GM19397 (cell line): ENCODE measurements at regions not wholly inside any gene's neighbourhood (a gene's known extent, or its start where the extent isn't known, plus 50 kb on each side); places are given as distances from the start of the nearest gene placed in this dataset.
"Not testable (repeated sequence)": the region's sequence is repeated elsewhere in the genome, so short reads cannot be mapped to it uniquely, and the experiment has no call there.

Experiments
- ATAC-seq: cut with Tn5 transposase; IDR thresholded peaks from one replicate; pipeline ENCODE4 v1.9.1; 2021; ENCODE audit warnings: mild to moderate bottlenecking, moderate library complexity; ENCODE audit not compliant: unreplicated experiment

DNA sequence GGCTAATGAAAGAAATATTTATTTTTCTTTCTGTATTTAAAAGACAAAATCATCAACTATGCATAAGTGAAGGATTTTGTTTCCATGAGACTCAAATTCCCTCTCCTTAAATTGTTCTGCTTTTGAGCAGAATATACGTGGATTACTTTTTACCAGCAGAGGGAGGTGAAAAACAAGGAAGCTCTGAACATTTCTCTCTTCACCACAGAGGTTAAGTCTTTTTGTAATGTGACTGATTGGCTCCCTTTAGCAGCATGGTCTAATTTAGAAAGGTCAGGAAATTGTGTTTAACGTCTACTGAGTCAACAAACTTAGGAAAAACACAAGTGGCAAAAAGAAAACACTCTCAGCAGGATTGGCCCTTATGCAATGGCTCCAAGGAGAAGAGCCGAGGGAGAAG is 55.1 kb upstream of the F9 start:
- no peak for ATAC-seq

GRCh38 chrX:139461945-139462344 is 68.6 kb upstream of the F9 start:
- not testable (repeated sequence) for ATAC-seq

DNA sequence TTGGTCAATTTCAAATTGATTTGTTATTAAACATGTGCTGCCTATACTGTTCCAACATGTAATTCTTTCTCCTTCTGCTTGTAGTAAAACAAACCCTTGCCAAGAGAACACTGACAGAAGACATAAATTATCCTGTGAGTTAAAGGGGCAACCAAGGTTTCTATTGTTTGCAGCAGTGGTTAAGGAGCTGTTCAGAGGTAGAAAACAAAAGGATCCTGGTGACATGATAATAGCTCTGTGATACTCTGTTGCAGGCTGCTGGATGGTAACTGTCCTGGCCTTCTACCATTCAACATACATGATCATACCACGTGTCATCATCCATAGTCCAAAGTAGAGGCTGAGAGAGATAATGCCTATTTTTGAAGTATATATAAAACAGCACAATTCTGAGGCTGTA is 75.8 kb upstream of the F9 start:
- ATAC-seq: no peak

GRCh38 chrX:139448996-139449395 is 81.5 kb upstream of the F9 start:
- no peak for ATAC-seq

- no peak for ATAC-seq
Observed at GRCh38 chrX:139446832-139447231, 83.7 kb upstream of the F9 start.

GRCh38 chrX:139429913-139430312 is 100.6 kb upstream of the F9 start:
- no peak for ATAC-seq

DNA sequence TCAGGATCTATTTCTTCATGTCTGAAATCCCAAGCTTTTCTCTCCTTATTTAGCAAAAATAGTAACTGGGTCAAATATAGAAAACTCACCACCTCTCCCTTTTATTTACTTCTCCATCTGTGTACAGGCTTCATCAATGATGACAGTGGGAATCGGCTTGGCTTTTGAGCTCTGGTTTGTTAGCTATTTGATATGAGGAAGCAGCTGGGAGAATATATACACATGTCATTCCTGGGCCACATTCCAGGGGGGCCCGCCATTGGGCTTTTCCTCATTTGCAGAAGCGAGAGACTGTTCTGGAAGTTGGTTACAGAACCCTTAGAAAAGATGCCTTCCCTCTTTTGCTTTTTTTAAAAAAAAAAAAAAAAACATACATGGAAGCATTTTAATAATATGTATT is 107.4 kb upstream of the F9 start:
- no peak for ATAC-seq

- not testable (repeated sequence) for ATAC-seq
Observed at GRCh38 chrX:139398258-139398657, 132.3 kb upstream of the F9 start.

DNA sequence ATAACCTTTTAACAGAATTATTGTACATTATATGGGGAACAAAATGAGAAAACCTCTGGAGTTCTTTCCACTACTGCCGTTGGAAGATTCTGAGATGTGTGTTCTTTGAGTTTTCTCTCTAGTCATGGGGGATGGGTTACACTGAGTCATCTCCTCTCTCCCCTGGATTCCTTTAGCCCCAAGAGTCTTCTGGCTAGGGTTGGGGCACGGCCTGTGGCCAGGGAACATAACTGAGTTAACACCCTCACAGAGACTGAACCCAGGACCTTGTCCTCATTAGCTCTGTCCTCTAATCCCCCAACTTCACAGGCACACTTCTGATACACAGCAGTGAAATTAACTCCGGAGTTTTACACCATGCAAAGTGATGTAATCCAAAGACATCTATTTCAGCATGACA is 142.3 kb upstream of the F9 start:
- no peak for ATAC-seq

GRCh38 chrX:139382529-139382928 is 148.0 kb upstream of the F9 start:
- no peak for ATAC-seq

GRCh38 chrX:139376547-139376946 is 154.0 kb upstream of the F9 start:
- ATAC-seq: not testable (repeated sequence)

DNA sequence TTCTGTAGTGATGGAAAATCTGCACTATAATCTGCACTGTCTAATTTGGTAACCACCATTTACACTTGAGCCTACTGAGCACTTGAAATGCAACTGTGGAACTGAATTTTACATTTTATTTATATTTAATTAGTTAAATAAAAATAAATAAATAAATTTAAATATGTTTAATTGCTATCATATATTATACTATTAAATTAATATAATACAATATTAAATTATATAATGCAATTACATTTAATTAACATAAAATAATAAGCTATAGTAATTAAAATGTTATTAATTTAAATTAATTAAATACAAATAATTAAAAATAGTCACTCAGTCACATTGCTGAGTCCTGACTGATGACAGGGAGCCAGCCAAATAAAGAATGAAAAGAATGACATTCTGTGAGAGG is 170.2 kb upstream of the F9 start:
- no peak for ATAC-seq

DNA sequence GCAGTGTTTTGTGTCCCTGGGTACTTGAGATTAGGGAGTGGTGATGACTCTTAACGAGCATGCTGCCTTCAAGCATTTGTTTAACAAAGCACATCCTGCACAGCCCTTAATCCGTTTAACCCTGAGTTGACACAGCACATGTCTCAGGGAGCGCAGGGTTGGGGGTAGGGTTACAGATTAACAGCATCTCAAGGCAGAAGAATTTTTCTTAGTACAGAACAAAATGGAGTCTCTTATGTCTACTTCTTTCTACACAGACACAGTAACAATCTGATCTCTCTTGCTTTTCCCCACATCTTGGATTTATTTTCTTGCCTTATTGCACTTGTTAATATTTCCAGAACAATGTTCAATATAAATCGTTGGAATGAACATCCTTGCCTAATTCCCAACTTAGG is 187.9 kb upstream of the F9 start:
- not testable (repeated sequence) for ATAC-seq

- ATAC-seq: not testable (repeated sequence)
Observed at GRCh38 chrX:139341855-139342593, 188.5 kb upstream of the F9 start.

- ATAC-seq: no peak
Observed at GRCh38 chrX:139332441-139332840, 198.1 kb upstream of the F9 start.

DNA sequence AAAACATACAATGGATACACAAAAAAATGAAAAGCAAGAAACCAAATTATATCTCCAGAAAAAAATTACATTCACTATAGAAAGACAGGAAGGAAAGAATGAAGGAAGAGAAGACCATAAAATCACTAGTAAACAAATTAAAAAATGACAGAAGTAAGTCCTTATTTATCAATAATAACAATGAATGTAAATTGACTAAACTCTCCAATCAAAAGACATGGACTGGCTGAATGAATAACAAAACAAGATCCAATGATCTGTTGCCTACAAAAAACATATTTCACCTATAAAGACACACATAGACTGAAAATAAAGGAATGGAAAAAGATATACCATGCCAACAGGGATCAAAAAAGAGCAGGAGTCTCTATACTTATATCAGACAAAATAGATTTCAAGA is 203.2 kb upstream of the F9 start:
- ATAC-seq: no peak

GRCh38 chrX:139324756-139325155 is 205.8 kb upstream of the F9 start:
- no peak for ATAC-seq

DNA sequence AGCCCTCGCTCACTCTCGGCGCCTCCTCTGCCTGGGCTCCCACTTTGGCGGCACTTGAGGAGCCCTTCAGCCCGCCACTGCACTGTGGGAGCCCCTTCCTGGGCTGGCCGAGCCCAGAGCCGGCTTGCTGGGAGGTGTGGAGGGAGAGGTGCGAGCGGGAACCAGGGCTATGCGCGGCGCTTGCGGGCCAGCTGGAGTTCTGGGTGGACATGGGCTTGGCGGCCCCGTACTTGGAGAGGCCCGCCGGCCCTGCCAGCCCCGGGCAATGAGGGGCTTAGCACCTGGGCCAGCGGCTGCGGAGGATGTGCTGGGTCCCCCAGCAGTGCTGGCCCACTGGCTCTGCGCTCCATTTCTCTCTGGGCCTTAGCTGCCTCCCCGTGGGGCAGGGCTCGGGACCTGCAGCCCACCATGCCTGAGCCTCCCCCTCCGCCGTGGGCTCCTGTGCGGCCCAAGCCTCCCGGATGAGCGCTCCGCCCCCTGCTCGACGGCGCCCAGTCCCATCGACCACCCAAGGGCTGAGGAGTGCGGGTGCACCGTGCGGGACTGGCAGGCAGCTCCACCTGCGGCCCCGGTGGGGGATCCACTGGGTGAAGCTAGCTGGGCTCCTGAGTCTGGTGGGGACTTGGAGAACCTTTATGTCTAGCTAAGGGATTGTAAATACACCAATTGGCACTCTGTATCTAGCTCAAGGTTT is 209.7 kb upstream of the F9 start:
- not testable (repeated sequence) for ATAC-seq

DNA sequence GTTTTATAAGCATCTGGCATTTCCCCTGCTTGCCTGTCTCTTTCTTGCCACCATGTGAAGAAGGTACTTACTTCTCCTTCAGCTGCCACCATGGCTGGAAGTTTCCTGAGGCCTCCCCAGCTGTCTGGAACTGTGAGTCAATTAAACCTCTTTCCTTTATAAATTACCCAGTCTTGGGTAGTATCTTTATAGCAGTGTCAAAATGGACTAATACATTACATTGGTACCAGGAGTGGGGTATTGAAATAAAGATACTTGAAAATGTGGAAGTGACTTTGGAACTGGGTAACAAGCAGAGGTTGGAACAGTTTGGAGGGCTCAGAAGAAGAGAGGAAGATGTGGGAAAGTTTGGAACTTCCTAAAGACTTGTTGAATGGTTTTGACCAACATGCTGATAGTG is 223.9 kb upstream of the F9 start:
- ATAC-seq: not testable (repeated sequence)

DNA sequence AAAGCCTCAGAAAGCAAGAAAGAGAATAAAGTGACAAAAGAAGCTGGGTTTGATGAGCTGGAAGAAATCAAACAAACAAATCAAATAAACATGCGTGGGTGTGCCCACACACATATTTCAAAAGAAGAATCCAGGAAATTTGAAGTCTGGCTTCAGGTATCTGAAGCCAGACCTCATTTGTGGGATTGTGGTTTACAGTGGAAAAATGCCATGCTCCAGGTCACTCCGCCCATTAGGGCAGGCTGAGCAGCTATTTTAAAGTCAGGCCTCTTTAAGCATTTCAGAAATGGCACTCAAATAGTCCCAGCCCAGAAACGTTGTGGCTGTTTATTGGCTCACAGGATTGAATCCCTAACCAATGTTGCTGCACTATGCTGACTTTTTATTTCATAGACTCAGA is 226.1 kb upstream of the F9 start:
- ATAC-seq: no peak

GRCh38 chrX:139299309-139299708 is 231.2 kb upstream of the F9 start:
- no peak for ATAC-seq

DNA sequence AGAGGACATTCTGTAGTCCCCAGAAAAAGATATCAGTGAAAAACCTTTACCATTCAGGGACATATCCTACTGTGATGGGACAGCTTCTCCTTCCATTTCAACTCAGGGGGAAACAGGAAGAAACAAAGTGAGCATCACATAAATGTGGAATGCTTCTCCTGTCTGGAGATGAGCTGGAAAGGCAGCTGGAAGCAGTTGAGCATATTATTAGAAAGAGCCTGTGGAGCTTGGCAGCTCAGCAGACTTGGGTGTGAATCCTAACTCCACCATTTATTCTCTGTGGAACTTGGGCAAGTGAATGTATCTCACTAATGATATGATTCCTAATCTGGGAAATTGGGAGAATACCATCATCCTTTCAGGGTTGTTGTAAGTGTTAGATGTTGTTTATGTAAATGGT is 232.1 kb upstream of the F9 start:
- ATAC-seq: no peak

DNA sequence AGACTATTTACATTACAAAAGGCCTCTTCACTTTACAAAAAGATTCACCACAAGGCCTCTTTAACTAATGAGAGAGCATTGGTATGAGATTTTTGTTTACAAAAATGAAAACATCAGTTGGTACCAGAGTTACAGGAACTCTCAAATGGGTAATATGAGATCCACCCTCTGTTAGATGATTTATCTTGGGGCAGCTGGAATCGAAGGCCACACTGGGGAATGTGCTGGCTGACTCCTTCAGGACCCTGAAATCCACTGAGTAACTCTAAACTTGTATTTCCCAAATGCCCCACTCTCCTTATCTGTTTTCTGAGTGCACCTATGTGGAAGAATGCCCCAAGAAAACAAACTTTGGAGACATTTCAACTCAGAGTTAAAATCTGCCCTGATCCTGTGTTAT is 232.9 kb upstream of the F9 start:
- no peak for ATAC-seq
